GM12878 (cell line): ENCODE measurements at regions not wholly inside any gene's neighbourhood (a gene's known extent, or its start where the extent isn't known, plus 50 kb on each side); places are given as distances from the start of the nearest gene placed in this dataset.

ENCODE experiments used
- ATAC-seq: fragments of 200-7000 bp; cut with Tn5 transposase; 3 replicates; pipeline ENCODE4 v1.9.1; 2020; ENCODE audit warnings: mild to moderate bottlenecking, moderate library complexity
- BruUV-seq: library from RNA; stranded (reverse); fragments of 400-500 nt; replicated peaks from 2 replicates; lab custom pipeline; 2021; lab: Mats Ljungman, UMichigan
- CTCF ChIA-PET: fragments of 300-600 bp; sonication (Branson Sonifier 250); formaldehyde crosslinking; extraction: SDS; loops from one replicate; lab custom pipeline; 2021; ENCODE audit warnings: inconsistent platforms; lab: Yijun Ruan, JAX
- POLR2A ChIA-PET: fragments of 350-600 bp; formaldehyde crosslinking; extraction: SDS; loops from one replicate; lab custom pipeline; 2021; ENCODE audit warnings: inconsistent platforms; lab: Charles Lee
- RAD21 ChIA-PET: fragments of 300-600 bp; sonication (Branson Sonifier 250); formaldehyde crosslinking; loops from one replicate; lab custom pipeline; 2023; ENCODE audit warnings: antibody characterized with exemption; ENCODE audit not compliant: unreplicated experiment; lab: Charles Lee
- SMC1A ChIA-PET: fragments of 300-600 bp; sonication (Branson Sonifier 250); formaldehyde crosslinking; loops from one replicate; lab custom pipeline; 2023; ENCODE audit not compliant: unreplicated experiment, uncharacterized antibody; lab: Charles Lee
- DNase-seq: peaks from one replicate; pipeline ENCODE4 v3.0.0-alpha.2; 2011; ENCODE audit warnings: low read depth, low spot score
- FAIRE-seq: peaks from 3 replicates; lab custom pipeline; 2011; peaks lifted over from hg19 to GRCh38; lab: Jason Lieb, UNC
- H2AFZ ChIP-seq: 2 replicates; pipeline ENCODE4 v1.6.0; 2011; ENCODE audit warnings: low read depth, low read length, control low read depth; ENCODE audit not compliant: control insufficient read depth
- H3K27ac ChIP-seq: 2 replicates; pipeline ENCODE4 v1.5.1; 2011; ENCODE audit warnings: control low read depth; ENCODE audit not compliant: control insufficient read depth, insufficient read depth
- H3K27me3 ChIP-seq, 2 experiments: replicated peaks in 1 of 2; 2 replicates each; pipeline versions ENCODE4 v1.6.0 to v1.6.1; 2011; ENCODE audit warnings: low read length in 1 of 2; ENCODE audit not compliant: control insufficient read depth in 2 of 2, insufficient read depth in 2 of 2
- H3K36me3 ChIP-seq, 2 experiments: 2 replicates each; pipeline ENCODE4 v1.5.1; 2011; ENCODE audit warnings: low read length in 1 of 2; ENCODE audit not compliant: control insufficient read depth in 2 of 2, insufficient read depth in 2 of 2
- H3K4me1 ChIP-seq: 2 replicates; pipeline ENCODE4 v1.6.1; 2011; ENCODE audit warnings: mild to moderate bottlenecking, low read length, moderate library complexity, mixed read lengths; ENCODE audit not compliant: control insufficient read depth, insufficient read depth
- H3K4me2 ChIP-seq: 2 replicates; pipeline ENCODE4 v1.6.0; 2011; ENCODE audit warnings: control low read depth; ENCODE audit not compliant: control insufficient read depth, insufficient read depth
- H3K4me3 ChIP-seq: fragments of 200-600 bp; sonication (generic); 2 replicates; pipeline ENCODE4 v1.5.1; 2016
- H3K79me2 ChIP-seq: 2 replicates; pipeline ENCODE4 v1.6.0; 2011; ENCODE audit warnings: low read length; ENCODE audit not compliant: control insufficient read depth, insufficient read depth
- H3K9ac ChIP-seq: 2 replicates; pipeline ENCODE4 v1.8.0; 2011; ENCODE audit warnings: low read length, control low read depth, mixed read lengths; ENCODE audit not compliant: control insufficient read depth, insufficient read depth
- H3K9me3 ChIP-seq: replicated peaks from 3 replicates; pipeline ENCODE4 v1.5.1; 2011; ENCODE audit warnings: mild to moderate bottlenecking, low read length; ENCODE audit not compliant: control insufficient read depth, insufficient read depth
- H4K20me1 ChIP-seq: 2 replicates; pipeline ENCODE4 v1.6.0; 2011; ENCODE audit not compliant: control insufficient read depth, insufficient read depth
- CBX3 ChIP-seq: fragments of 200-600 bp; sonication (generic); IDR thresholded peaks from 2 replicates; pipeline ENCODE4 v1.6.1; 2016; ENCODE audit warnings: low read depth, borderline replicate concordance
- CHD1 ChIP-seq: IDR thresholded peaks from 2 replicates; pipeline ENCODE4 v1.6.1; 2012; ENCODE audit warnings: low read depth, low read length, improper control_type of control experiment
- DPF2 ChIP-seq: fragments of 450-650 bp; IDR thresholded peaks from 2 replicates; pipeline ENCODE4 v1.6.1; 2017; ENCODE audit warnings: mild to moderate bottlenecking
- NBN ChIP-seq: fragments of 450-650 bp; IDR thresholded peaks from 2 replicates; pipeline ENCODE4 v1.6.1; 2016
- NR2F1 ChIP-seq: fragments of 450-650 bp; conservative IDR thresholded peaks from 2 replicates; pipeline ENCODE4 v1.6.1; 2017; ENCODE audit warnings: mild to moderate bottlenecking
- POLR2A ChIP-seq: IDR thresholded peaks from 2 replicates; pipeline ENCODE4 v1.6.1; 2011; ENCODE audit warnings: low read depth, mild to moderate bottlenecking, low read length
- PRDM15 ChIP-seq: fragments of 450-650 bp; formaldehyde crosslinking; IDR thresholded peaks from 2 replicates; pipeline ENCODE4 v1.4.0; 2020; ENCODE audit warnings: mild to moderate bottlenecking, moderate library complexity
- SP1 ChIP-seq: IDR thresholded peaks from one replicate; pipeline ENCODE4 v1.6.1; 2011; ENCODE audit warnings: low read depth, low read length
- YY1 ChIP-seq: IDR thresholded peaks from 2 replicates; pipeline ENCODE4 v1.6.1; 2011; ENCODE audit warnings: low read depth, mild to moderate bottlenecking, low read length
- ZBTB4 ChIP-seq: fragments of 450-650 bp; formaldehyde crosslinking; IDR thresholded peaks from 2 replicates; pipeline ENCODE4 v1.4.0; 2022; ENCODE audit warnings: mild to moderate bottlenecking, moderate library complexity
- ZBTB40 ChIP-seq: fragments of 450-650 bp; IDR thresholded peaks from 2 replicates; pipeline ENCODE4 v1.6.1; 2016; ENCODE audit warnings: mild to moderate bottlenecking, moderate library complexity, borderline replicate concordance
- WGBS: methylation state at CpG from one replicate; pipeline ENCODE4 v1.1.6; 2016; ENCODE audit warnings: low lambda C conversion rate; ENCODE audit not compliant: insufficient replicate concordance, insufficient coverage; ENCODE audit errors: missing lambda C conversion rate; 5-methylcytosine and 5-hydroxymethylcytosine counted together
- in situ Hi-C: fragments of 300-500 bp; cut with MboI; formaldehyde crosslinking; loops from 9 replicates; pipeline ENCODE4 v1.14.3; 2018; ENCODE audit warnings: mixed read lengths
- intact Hi-C: fragments of 100-400 bp; cut with micrococcal nuclease; formaldehyde crosslinking; loops from one replicate; pipeline ENCODE4 v1.14.2; 2022; ENCODE audit not compliant: unreplicated experiment

GRCh38 chr14:85342858-85343607 lies 186.9 kb upstream of the FLRT2 start:
- no peak overlapping the region for H3K27ac ChIP-seq
- no peaks in the 10 kb centered on the region for H3K4me1 ChIP-seq
- DNase-seq (no peak), FAIRE-seq (no peak), ATAC-seq (no peak)
- no TSS peak for BruUV-seq
- RAD21 ChIA-PET, result no interaction called here
- no peaks in the 10 kb centered on the region for H3K36me3 ChIP-seq
- POLR2A ChIA-PET, result no interaction called here
- in situ Hi-C loops (no loop called here), intact Hi-C loops (no loop called here)
- SMC1A ChIA-PET, result no interaction called here
- no peaks in the 10 kb centered on the region for H3K27me3 ChIP-seq
- no peaks in the 10 kb centered on the region for H3K79me2 ChIP-seq
- 43% methylated on average over 3 of the region's 3 CpGs for WGBS
- no peaks in the 10 kb centered on the region for H3K9me3 ChIP-seq
- no peak overlapping the region for H3K4me2 ChIP-seq
- CTCF ChIA-PET, result no interaction called here
- H3K9ac ChIP-seq, result no peak overlapping the region
- no peak overlapping the region for H2AFZ ChIP-seq
- no peaks in the 10 kb centered on the region for H4K20me1 ChIP-seq
- no peak overlapping the region for H3K4me3 ChIP-seq
- TF ChIP-seq POLR2A (no peak), NR2F1 (no peak), SP1 (no peak), NBN (no peak), ZBTB40 (no peak), DPF2 (no peak), YY1 (no peak), PRDM15 (CRISPR knock-in tag) (no peak), CBX3 (no peak), ZBTB4 (no peak), CHD1 (no peak)
